OCI-LY1 (cell line): ENCODE measurements at regions not wholly inside any gene's neighbourhood (a gene's known extent, or its start where the extent isn't known, plus 50 kb on each side); places are given as distances from the start of the nearest gene placed in this dataset.

Experiments used
- EZH2 ChIP-seq: fragments of 200-600 bp; sonication (generic), shearing (Covaris generic); IDR thresholded peaks from 2 replicates; pipeline ENCODE4 v1.8.0; 2017; ENCODE audit warnings: borderline replicate concordance, mixed run types, mild to moderate bottlenecking, antibody characterized with exemption, low read length, moderate library complexity, mixed read lengths
- TF ChIP-seq, protein P1 (sequence below): fragments of 200-600 bp; sonication (generic), shearing (Covaris generic); IDR thresholded peaks from 2 replicates; pipeline ENCODE4 v1.5.1; 2017; ENCODE audit warnings: mild to moderate bottlenecking, antibody characterized with exemption, low read length, moderate library complexity, mixed read lengths

GRCh38 chr5:54695198-54695966 is 177.8 kb downstream of the SNX18 start:
- TF ChIP-seq, protein P1, sequence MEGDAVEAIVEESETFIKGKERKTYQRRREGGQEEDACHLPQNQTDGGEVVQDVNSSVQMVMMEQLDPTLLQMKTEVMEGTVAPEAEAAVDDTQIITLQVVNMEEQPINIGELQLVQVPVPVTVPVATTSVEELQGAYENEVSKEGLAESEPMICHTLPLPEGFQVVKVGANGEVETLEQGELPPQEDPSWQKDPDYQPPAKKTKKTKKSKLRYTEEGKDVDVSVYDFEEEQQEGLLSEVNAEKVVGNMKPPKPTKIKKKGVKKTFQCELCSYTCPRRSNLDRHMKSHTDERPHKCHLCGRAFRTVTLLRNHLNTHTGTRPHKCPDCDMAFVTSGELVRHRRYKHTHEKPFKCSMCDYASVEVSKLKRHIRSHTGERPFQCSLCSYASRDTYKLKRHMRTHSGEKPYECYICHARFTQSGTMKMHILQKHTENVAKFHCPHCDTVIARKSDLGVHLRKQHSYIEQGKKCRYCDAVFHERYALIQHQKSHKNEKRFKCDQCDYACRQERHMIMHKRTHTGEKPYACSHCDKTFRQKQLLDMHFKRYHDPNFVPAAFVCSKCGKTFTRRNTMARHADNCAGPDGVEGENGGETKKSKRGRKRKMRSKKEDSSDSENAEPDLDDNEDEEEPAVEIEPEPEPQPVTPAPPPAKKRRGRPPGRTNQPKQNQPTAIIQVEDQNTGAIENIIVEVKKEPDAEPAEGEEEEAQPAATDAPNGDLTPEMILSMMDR: no peak
- TF ChIP-seq EZH2: no peak
